VCaP (cell line): ENCODE measurements at regions not wholly inside any gene's neighbourhood (a gene's known extent, or its start where the extent isn't known, plus 50 kb on each side); places are given as distances from the start of the nearest gene placed in this dataset.

Experiments used
- H3K27ac ChIP-seq: fragments of 450-650 bp; 2 replicates; pipeline ENCODE4 v1.5.1; 2017
- TF ChIP-seq, protein P1 (sequence below): fragments of 450-650 bp; conservative IDR thresholded peaks from 2 replicates; pipeline ENCODE4 v1.5.1; 2017; ENCODE audit warnings: mild to moderate bottlenecking, moderate library complexity

DNA sequence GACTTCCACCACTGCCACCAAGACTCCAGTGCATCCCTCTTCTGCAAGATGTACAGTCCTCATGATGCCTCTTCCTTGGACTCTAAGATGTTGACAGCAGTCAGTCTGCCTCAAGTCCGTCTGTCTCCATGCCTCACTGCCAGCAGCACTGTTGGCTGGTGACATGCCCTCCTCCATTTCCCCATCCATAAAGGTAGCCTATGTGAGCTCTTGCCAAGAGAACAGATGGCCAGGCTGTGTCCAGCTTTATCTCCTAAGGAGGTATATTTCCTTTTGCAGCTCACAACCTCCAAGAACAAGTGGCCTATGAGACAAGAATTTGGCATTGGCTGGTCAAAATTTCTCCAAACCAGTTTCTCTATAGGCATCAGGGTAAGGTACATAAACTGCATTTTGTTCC lies 149.3 kb upstream of the HNRNPA3 start:
- peak overlapping the region; percentile 99; the same call in 1 of the 2 replicates for H3K27ac ChIP-seq
- TF ChIP-seq, protein P1, sequence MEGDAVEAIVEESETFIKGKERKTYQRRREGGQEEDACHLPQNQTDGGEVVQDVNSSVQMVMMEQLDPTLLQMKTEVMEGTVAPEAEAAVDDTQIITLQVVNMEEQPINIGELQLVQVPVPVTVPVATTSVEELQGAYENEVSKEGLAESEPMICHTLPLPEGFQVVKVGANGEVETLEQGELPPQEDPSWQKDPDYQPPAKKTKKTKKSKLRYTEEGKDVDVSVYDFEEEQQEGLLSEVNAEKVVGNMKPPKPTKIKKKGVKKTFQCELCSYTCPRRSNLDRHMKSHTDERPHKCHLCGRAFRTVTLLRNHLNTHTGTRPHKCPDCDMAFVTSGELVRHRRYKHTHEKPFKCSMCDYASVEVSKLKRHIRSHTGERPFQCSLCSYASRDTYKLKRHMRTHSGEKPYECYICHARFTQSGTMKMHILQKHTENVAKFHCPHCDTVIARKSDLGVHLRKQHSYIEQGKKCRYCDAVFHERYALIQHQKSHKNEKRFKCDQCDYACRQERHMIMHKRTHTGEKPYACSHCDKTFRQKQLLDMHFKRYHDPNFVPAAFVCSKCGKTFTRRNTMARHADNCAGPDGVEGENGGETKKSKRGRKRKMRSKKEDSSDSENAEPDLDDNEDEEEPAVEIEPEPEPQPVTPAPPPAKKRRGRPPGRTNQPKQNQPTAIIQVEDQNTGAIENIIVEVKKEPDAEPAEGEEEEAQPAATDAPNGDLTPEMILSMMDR: no peak

DNA sequence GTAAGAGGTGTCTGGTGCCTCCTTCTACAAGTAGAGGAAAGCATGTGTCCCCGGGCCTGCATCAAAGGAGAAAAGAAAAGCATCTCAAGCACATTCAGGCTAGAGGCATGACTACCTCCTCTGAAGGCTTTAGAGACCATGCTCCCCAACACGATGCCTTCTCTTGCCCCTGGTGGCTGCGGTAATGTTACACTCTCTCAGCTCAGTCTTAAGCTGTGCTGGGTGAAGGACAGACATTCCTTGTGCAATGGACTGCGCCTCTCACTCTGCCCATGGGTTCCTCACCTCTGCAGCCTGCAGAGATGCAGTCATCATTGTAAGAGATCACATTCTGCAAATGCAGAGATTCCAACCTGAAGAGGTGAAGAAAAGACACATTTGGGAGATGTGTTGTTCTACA lies 148.2 kb upstream of the HNRNPA3 start:
- TF ChIP-seq, protein P1: no peak
- no peak overlapping the region for H3K27ac ChIP-seq

DNA sequence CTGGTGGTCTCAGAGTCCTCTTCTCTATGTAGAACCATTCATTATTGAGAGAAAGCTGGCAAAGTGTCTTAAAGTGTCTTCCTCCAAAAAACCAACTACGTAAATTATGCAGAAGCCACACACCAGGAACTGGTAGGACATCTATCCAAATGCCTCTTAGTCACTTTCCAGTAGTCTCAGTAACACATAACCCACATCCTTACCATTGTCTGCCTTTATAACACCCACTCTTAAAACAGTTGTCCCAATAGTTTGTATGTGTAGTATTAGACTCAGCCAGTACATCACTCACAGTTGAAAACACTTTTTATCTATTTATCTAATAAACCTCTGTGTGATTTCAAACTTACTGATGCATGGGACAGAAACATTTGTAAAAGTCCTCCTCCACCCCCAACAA lies 143.6 kb upstream of the HNRNPA3 start:
- TF ChIP-seq, protein P1: no peak

DNA sequence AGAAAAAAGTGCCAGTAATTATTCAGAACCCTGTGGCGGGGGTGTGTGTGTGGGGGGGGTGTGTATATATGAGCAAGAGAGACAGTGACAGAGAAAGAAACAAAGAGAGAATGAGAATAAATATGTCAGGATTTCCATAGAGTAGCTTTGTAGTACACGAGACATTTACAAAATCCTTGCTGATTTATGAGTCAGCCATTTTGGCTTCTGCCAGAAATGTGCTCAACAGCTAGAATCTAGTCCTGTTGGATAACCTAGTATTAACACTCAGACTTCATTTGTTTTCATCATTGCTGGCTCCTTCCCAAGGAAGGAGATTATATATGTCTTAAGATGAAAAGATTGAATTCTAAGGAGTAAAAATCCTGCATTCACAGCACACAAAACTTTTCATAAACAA lies 140.5 kb upstream of the HNRNPA3 start:
- H3K27ac ChIP-seq: no peak overlapping the region
- TF ChIP-seq, protein P1: no peak

More for the DNA sequence above, 143.6 kb upstream of the HNRNPA3 start:
- no peak overlapping the region for H3K27ac ChIP-seq

DNA sequence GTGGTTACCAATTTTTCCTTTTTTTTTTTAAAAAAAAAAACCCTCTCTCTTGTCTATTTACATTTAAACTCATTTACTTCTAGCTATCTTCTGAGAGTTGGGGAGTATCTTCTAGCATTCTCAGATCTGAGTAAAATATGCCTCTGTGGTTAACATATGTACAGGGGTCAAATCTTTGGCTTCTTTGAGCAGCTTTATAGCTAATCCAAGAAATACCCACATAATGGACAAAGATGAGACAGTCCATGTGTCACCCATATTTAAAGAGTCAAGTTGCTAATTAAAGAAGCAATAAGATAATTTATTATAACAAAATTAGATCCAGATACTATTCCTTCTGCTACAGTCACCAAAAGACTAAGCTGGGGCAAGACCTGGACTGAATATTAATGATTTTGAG lies 139.0 kb upstream of the HNRNPA3 start:
- no peak overlapping the region for H3K27ac ChIP-seq
- TF ChIP-seq, protein P1: no peak

DNA sequence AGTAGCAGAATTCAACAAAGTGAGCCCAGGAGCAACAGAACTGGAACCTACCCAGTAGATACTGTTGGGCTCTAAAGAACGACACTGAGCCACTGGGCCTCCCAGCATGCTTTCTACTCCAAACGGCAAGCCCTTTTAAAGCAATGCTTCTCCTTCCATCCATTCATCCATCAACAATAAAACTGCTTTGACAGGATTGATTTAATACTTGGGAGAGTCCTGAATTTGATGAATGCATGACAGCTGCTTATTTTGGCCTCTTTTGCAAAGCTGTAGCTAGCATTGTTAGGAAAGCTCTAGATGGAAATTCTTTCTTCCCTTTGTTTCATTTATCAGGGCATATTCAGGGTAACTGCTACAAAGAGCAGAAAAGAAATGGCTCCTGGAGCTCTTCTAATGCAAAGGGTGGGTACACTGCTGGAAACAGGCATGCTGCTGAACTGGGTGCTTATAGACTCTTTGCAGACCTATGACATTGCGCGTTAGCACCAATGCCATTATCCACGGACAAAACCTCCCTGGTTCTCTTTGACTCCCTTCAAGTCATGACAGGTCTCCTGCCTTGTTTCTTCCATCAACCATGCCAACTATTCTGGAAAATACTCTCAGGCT lies 138.4 kb upstream of the HNRNPA3 start:
- TF ChIP-seq, protein P1: no peak
- no peak overlapping the region for H3K27ac ChIP-seq

DNA sequence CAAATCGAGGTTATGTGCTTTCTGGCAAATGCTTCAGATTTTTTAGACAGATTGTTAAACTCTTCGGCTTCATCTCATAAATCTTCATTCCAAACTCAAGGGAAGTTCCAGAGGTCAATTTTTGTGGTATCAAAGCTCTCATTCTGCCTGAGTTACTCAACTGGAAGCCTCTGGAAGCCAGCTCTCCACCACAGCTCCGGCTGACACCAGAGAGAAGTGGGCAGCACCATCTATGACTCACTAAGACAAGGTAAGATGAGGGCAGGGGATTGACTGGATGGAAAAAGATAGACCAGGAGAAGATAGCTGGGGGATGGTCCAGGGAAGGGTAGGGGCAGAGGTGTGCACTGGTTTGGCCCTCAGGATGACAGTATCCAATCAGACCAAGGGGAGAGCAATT lies 137.3 kb upstream of the HNRNPA3 start:
- H3K27ac ChIP-seq: no peak overlapping the region
- TF ChIP-seq, protein P1: no peak
